SK-N-MC (cell line): ENCODE measurements at regions not wholly inside any gene's neighbourhood (a gene's known extent, or its start where the extent isn't known, plus 50 kb on each side); places are given as distances from the start of the nearest gene placed in this dataset.
A peak's percentile ranks its signal among the peaks of the same experiment; 100 is the strongest.

ENCODE experiments used
- DNase-seq: peaks from one replicate; pipeline ENCODE4 v3.0.0-alpha.2; 2011; ENCODE audit warnings: low read depth, low spot score
- H3K27ac ChIP-seq: fragments of 200-600 bp; sonication (generic); 2 replicates; pipeline ENCODE4 v1.5.1; 2016; ENCODE audit warnings: mixed run types
- H3K36me3 ChIP-seq: fragments of 200-600 bp; sonication (generic); 2 replicates; pipeline ENCODE4 v1.6.1; 2017; ENCODE audit warnings: antibody characterized with exemption, low read length, mixed read lengths; ENCODE audit not compliant: insufficient read depth
- H3K4me3 ChIP-seq: fragments of 200-600 bp; sonication (generic); 2 replicates; pipeline ENCODE4 v1.5.1; 2016
- H3K9ac ChIP-seq: fragments of 200-600 bp; sonication (generic); 2 replicates; pipeline ENCODE4 v1.8.0; 2017; ENCODE audit warnings: mixed run types, mixed read lengths; ENCODE audit not compliant: insufficient read length
- H3K9me3 ChIP-seq: fragments of 200-600 bp; sonication (generic); 2 replicates; pipeline ENCODE4 v1.6.1; 2017; ENCODE audit warnings: low read depth, mild to moderate bottlenecking, antibody characterized with exemption, low read length, moderate library complexity, mixed read lengths
- EZH2 ChIP-seq: fragments of 200-600 bp; sonication (generic); IDR thresholded peaks from one replicate; pipeline ENCODE4 v1.6.1; 2017; ENCODE audit warnings: antibody characterized with exemption
- FOXP2 ChIP-seq: optimal IDR thresholded peaks from 2 replicates; pipeline ENCODE3; 2011; ENCODE audit warnings: mild to moderate bottlenecking, moderate library complexity; ENCODE audit not compliant: insufficient read depth; ENCODE audit errors: extremely low read length, control extremely low read depth
- POLR2AphosphoS5 ChIP-seq: IDR thresholded peaks from 2 replicates; pipeline ENCODE4 v1.6.1; 2012; ENCODE audit warnings: mild to moderate bottlenecking, low read depth, low read length, borderline replicate concordance

DNA sequence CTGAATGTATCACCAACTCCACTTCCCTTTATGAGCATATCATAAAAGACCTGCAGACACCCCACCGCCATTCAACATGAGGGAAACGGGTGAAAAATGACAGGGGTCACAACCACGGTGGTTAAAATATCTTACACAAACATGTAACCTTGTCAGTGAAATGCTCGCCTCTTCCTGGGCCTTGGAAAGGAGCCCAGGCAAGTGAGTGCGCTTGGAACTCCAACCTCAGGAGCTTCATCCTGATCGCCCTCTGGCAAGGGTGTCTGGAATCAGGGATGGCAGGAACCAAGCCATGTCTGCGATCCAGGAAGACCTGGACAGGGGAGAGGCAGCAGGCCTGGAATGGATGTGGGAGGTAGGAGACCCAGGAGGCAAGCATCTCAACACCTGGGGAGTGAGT is 282.7 kb downstream of the GAS1 start:
- no peak for TF ChIP-seq POLR2AphosphoS5
- TF ChIP-seq EZH2 = no peak
- TF ChIP-seq FOXP2 = no peak
- H3K36me3 ChIP-seq = no peaks in the 10 kb centered on the region
- H3K9ac ChIP-seq = no peak overlapping the region
- DNase-seq = no peak
- H3K9me3 ChIP-seq = no peaks in the 10 kb centered on the region
- H3K27ac ChIP-seq = no peak overlapping the region; the same call in 1 of the 2 replicates
- no peak overlapping the region for H3K4me3 ChIP-seq

GRCh38 chr9:86663905-86664304 is 283.4 kb downstream of the GAS1 start:
- Histone ChIP-seq H3K9ac (no peak overlapping the region), H3K27ac (no peak overlapping the region), H3K36me3 (no peaks in the 10 kb centered on the region), H3K4me3 (no peak overlapping the region), H3K9me3 (no peaks in the 10 kb centered on the region)
- DNase-seq = no peak
- TF ChIP-seq EZH2 (no peak), FOXP2 (no peak), POLR2AphosphoS5 (no peak)

DNA sequence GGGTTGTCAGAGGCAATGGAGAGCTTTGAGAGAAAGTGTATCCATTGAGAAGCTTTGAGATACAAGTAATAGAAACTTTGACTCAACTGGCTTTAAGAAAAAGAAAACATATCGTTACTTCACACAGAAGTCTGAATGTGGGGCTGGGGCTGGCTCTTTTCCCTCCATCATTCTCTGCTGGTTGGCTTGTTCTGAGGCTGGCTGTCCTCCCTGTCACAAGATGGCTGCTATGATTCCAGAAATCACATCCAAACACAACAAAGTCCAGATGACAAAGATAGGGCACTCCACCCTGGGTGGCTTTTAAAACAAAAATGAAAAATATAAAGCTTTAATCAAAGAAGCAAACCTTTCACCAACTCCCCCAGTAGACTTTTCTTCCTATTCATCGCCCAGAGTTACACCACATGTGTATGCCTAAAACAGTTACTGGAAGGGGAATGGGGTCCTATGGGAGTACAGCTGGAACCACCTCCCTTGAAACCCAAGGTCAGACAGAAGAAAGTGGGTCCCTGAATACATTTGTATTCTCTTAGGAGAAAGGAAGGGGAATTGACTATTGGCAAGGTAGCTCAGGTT is 284.3 kb downstream of the GAS1 start:
- DNase-seq = no peak

GRCh38 chr9:86660146-86660943 is 287.0 kb downstream of the GAS1 start:
- DNase-seq = no peak
- TF ChIP-seq FOXP2 (no peak), EZH2 (no peak), POLR2AphosphoS5 (no peak)
- H3K27ac ChIP-seq = no peak overlapping the region
- no peak overlapping the region for H3K4me3 ChIP-seq
- no peaks in the 10 kb centered on the region for H3K36me3 ChIP-seq
- no peaks in the 10 kb centered on the region for H3K9me3 ChIP-seq
- H3K9ac ChIP-seq = no peak overlapping the region

More for the DNA sequence above, 284.3 kb downstream of the GAS1 start:
- H3K9me3 ChIP-seq = no peaks in the 10 kb centered on the region
- no peak overlapping the region for H3K4me3 ChIP-seq
- no peak overlapping the region for H3K9ac ChIP-seq
- TF ChIP-seq POLR2AphosphoS5 (no peak), EZH2 (no peak), FOXP2 (no peak)
- no peaks in the 10 kb centered on the region for H3K36me3 ChIP-seq
- no peak overlapping the region for H3K27ac ChIP-seq

DNA sequence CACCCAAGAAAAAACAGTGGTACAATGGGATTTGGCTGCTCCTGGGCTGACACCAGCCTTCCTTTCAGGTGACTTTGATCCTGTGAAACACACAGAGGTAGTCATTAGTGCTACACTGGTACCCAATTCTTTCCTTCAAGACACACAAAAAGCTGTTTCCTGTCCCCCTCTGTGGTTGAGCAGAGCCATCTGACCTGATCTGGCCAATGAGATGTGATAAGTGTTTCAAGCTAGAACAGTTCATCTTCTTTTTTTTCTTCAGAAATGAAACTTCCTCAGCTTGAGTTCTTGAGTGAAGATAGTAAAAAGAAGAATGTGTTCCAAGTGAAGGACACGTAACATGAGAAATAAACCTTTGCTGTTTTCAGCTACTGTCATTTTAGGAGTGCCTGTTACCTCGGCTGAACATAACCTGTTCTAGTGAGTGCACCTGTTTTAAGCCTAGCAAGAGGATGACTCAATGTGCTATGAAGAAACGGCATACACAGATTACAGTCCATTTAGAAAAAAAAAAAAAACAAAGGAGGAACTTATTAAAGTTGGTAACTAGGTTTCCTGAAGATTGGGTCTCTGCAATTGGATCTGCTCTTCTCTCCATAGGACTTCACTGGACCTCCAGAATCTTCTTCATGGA is 287.8 kb downstream of the GAS1 start:
- Histone ChIP-seq H3K9me3 (no peaks in the 10 kb centered on the region), H3K27ac (no peak overlapping the region), H3K9ac (no peak overlapping the region), H3K36me3 (no peaks in the 10 kb centered on the region), H3K4me3 (no peak overlapping the region)
- no peak for DNase-seq
- TF ChIP-seq EZH2 (no peak), POLR2AphosphoS5 (no peak), FOXP2 (no peak)

DNA sequence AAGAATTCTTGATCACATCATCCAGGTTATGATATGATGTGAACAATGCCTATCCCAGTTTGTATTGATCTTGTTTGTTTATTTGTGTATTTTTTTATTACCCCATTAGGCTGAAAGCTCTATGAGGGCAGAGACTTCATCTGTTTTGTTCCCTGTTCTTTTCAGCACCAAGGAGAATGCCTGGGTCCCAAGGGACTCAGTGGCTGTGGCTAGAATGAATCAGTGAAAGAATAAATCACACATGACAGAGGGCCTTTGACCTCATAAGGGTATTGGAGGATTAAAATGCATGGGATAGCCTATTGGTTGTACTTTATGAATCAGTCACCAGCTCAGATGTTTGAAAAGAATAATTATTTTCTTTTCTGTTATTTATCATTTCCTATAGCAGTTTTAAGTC is 292.2 kb downstream of the GAS1 start:
- H3K4me3 ChIP-seq = no peak overlapping the region
- H3K9me3 ChIP-seq = no peaks in the 10 kb centered on the region; the same call in 1 of the 2 replicates
- H3K9ac ChIP-seq = no peak overlapping the region
- no peak overlapping the region for H3K27ac ChIP-seq
- 0 out of 2 replicates have a peak, but pooled peaks cover 3% of the 10 kb centered on the region for H3K36me3 ChIP-seq
- no peak for DNase-seq
- TF ChIP-seq POLR2AphosphoS5 (no peak), FOXP2 (no peak), EZH2 (no peak)

GRCh38 chr9:86653466-86653865 is 293.8 kb downstream of the GAS1 start:
- Histone ChIP-seq H3K36me3 (0 out of 2 replicates have a peak, but pooled peaks cover 3% of the 10 kb centered on the region), H3K9ac (no peak overlapping the region), H3K27ac (no peak overlapping the region), H3K4me3 (no peak overlapping the region), H3K9me3 (no peaks in the 10 kb centered on the region; the same call in 1 of the 2 replicates)
- no peak for DNase-seq
- TF ChIP-seq EZH2 = no peak
- no peak for TF ChIP-seq FOXP2
- no peak for TF ChIP-seq POLR2AphosphoS5

DNA sequence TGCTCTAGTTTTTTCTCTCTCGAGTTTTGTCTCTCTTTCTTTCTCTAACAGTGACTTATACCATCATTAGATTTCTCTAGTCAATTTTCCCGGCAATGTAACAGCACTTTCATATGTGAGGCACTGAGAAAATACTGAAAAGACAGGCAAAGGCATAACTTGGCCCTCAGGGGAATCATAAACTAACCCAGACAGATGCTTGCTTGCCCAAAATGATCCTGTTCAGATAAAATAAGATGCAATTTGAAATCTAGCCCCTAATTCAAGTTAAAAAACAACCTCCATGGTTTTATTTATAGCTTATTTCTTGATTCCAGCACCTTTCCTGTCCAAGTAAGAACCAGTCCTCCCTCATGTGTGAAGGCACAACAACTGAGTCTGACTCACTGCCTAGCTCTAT is 294.6 kb downstream of the GAS1 start:
- H3K9me3 ChIP-seq = no peaks in the 10 kb centered on the region; the same call in 1 of the 2 replicates
- no peak overlapping the region for H3K4me3 ChIP-seq
- 0 out of 2 replicates have a peak, but pooled peaks cover 3% of the 10 kb centered on the region for H3K36me3 ChIP-seq
- H3K27ac ChIP-seq = peak overlapping the region; percentile 40; the same call in 1 of the 2 replicates
- DNase-seq = no peak
- no peak overlapping the region for H3K9ac ChIP-seq
- TF ChIP-seq FOXP2 = no peak
- TF ChIP-seq POLR2AphosphoS5 = no peak
- TF ChIP-seq EZH2 = no peak
